Mesendoderm (in vitro differentiated cells): ENCODE measurements at regions not wholly inside any gene's neighbourhood (a gene's known extent, or its start where the extent isn't known, plus 50 kb on each side); places are given as distances from the start of the nearest gene placed in this dataset.

Source experiments
- DNase-seq: peaks from one replicate; pipeline ENCODE4 v3.0.0; 2013
- H2AK5ac ChIP-seq: 2 replicates; pipeline ENCODE4 v1.6.1; 2013; ENCODE audit warnings: low read length, inconsistent platforms
- H2BK120ac ChIP-seq: 2 replicates; pipeline ENCODE4 v1.6.1; 2013; ENCODE audit warnings: low read depth, mild to moderate bottlenecking, low read length, moderate library complexity, mixed read lengths
- H2BK15ac ChIP-seq: replicated peaks from 2 replicates; pipeline ENCODE4 v1.6.1; 2013; ENCODE audit warnings: low read depth, mild to moderate bottlenecking, moderate library complexity
- H2BK5ac ChIP-seq: 2 replicates; pipeline ENCODE4 v1.6.1; 2013; ENCODE audit warnings: low read length, inconsistent platforms
- H3K18ac ChIP-seq: 2 replicates; pipeline ENCODE4 v1.6.1; 2013; ENCODE audit warnings: mild to moderate bottlenecking, low read length, mixed read lengths
- H3K23ac ChIP-seq: one replicate; pipeline ENCODE4 v1.6.1; 2013; ENCODE audit warnings: low read length
- H3K27ac ChIP-seq: 2 replicates; pipeline ENCODE4 v1.5.1; 2013; ENCODE audit warnings: low read depth, mild to moderate bottlenecking, inconsistent platforms, low read length, moderate library complexity
- H3K27me3 ChIP-seq: 2 replicates; pipeline ENCODE4 v1.6.1; 2013; ENCODE audit warnings: low read length, control low read depth, mild to moderate bottlenecking, inconsistent platforms; ENCODE audit not compliant: insufficient read depth, poor library complexity
- H3K36me3 ChIP-seq: 2 replicates; pipeline ENCODE4 v1.6.1; 2013; ENCODE audit warnings: low read length, inconsistent platforms; ENCODE audit not compliant: control insufficient read depth, insufficient read depth
- H3K4ac ChIP-seq: one replicate; pipeline ENCODE4 v1.6.1; 2013; ENCODE audit warnings: low read depth, mild to moderate bottlenecking, low read length, moderate library complexity
- H3K4me1 ChIP-seq: 2 replicates; pipeline ENCODE4 v1.6.1; 2013; ENCODE audit warnings: low read depth, low read length, inconsistent platforms; ENCODE audit not compliant: control insufficient read depth
- H3K4me2 ChIP-seq: 2 replicates; pipeline ENCODE4 v1.6.1; 2013; ENCODE audit warnings: low read length
- H3K4me3 ChIP-seq: 2 replicates; pipeline ENCODE4 v1.5.1; 2013; ENCODE audit warnings: mild to moderate bottlenecking, low read length
- H3K56ac ChIP-seq: one replicate; pipeline ENCODE4 v1.6.1; 2013; ENCODE audit warnings: low read length
- H3K79me1 ChIP-seq: 2 replicates; pipeline ENCODE4 v1.6.1; 2013; ENCODE audit warnings: low read length, inconsistent platforms
- H3K79me2 ChIP-seq: 2 replicates; pipeline ENCODE4 v1.6.1; 2013; ENCODE audit warnings: mild to moderate bottlenecking, low read length; ENCODE audit not compliant: control insufficient read depth, insufficient read depth
- H3K9ac ChIP-seq: 2 replicates; pipeline ENCODE4 v1.6.1; 2013; ENCODE audit warnings: low read length, inconsistent platforms
- H4K5ac ChIP-seq: one replicate; pipeline ENCODE4 v1.6.1; 2013; ENCODE audit warnings: low read length
- H4K8ac ChIP-seq: one replicate; pipeline ENCODE4 v1.6.1; 2013; ENCODE audit warnings: low read depth, mild to moderate bottlenecking, control low read depth, low read length, moderate library complexity
- WGBS: extraction: QIAGEN DNeasy Blood & Tissue Kit; methylation state at CpG from one replicate; pipeline ENCODE4 v1.1.7; 2013; ENCODE audit warnings: low lambda C conversion rate, missing lambda C conversion rate; ENCODE audit not compliant: insufficient coverage; ENCODE audit errors: extremely low coverage; 5-methylcytosine and 5-hydroxymethylcytosine counted together

DNA sequence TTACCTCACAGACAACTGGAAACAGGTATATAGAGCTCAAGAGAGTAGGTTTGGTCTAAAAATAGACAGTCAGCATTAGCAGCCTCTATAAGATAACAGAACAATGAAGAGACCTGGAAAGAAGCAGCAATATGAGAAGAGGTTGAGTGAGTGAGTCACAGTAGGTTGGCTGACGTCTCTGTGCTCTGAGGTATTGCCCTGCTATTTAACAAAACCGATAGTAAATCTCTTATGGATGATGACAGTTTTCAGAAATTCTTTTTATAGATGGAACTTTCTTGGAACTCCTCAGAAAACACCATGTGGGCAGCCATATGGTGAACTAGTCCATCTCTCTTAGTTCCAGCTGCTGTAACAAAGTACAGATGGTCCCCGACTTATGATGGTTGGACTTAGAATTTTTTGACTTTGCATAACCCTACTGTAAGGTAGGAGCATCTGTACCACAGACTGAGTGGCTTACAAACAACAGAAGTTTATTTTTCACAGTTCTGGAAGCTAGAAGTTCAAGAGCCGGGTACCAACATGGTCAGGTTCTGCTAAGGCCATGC, 123.5 kb downstream of the MBD2 start:
- no peak overlapping the region for H4K5ac ChIP-seq
- no peak overlapping the region for H2BK5ac ChIP-seq
- H3K9ac ChIP-seq: no peak overlapping the region
- no peak overlapping the region for H2AK5ac ChIP-seq
- H3K4me3 ChIP-seq: no peak overlapping the region
- no peaks in the 10 kb centered on the region for H3K79me1 ChIP-seq
- no peak overlapping the region for H3K56ac ChIP-seq
- no peak for DNase-seq
- no peak overlapping the region for H3K23ac ChIP-seq
- no peak overlapping the region for H3K4me2 ChIP-seq
- H3K4me1 ChIP-seq: no peaks in the 10 kb centered on the region
- H2BK120ac ChIP-seq: no peak overlapping the region
- no peak overlapping the region for H2BK15ac ChIP-seq
- no peak overlapping the region for H3K4ac ChIP-seq
- H3K79me2 ChIP-seq: no peaks in the 10 kb centered on the region
- no peaks in the 10 kb centered on the region for H3K36me3 ChIP-seq
- no peaks in the 10 kb centered on the region for H3K27me3 ChIP-seq
- H3K18ac ChIP-seq: no peak overlapping the region
- WGBS: no CpG with 5 or more reads among the region's 4 CpGs
- H3K27ac ChIP-seq: no peak overlapping the region
- no peak overlapping the region for H4K8ac ChIP-seq

DNA sequence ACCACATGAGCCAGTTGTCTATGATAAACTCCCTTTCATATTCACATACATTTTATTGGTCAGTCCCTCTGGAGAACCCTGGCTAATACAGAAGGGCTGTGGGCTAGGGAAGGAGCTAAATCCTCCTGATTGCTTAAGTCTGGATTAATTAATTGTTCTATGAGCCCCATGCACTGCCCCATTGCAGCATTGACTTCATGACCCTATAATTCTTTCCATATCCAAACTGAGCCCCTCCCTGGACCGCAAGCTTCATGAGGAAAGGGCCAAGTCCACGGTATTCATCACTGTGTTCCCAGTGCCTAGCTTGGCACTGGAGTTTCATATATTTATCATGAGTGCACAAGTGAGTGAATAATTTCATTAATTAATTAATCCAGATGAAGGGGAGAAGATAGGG, 124.0 kb downstream of the MBD2 start:
- Histone ChIP-seq H3K18ac (no peak overlapping the region), H3K4me2 (no peak overlapping the region), H4K5ac (no peak overlapping the region), H3K9ac (no peak overlapping the region), H3K79me2 (no peaks in the 10 kb centered on the region), H4K8ac (no peak overlapping the region), H2BK5ac (no peak overlapping the region), H3K23ac (no peak overlapping the region), H3K36me3 (no peaks in the 10 kb centered on the region), H2BK15ac (no peak overlapping the region), H3K27ac (no peak overlapping the region), H2AK5ac (no peak overlapping the region), H3K4ac (no peak overlapping the region), H3K79me1 (no peaks in the 10 kb centered on the region), H3K4me1 (no peaks in the 10 kb centered on the region), H3K56ac (no peak overlapping the region), H2BK120ac (no peak overlapping the region), H3K27me3 (no peaks in the 10 kb centered on the region), H3K4me3 (no peak overlapping the region)
- no peak for DNase-seq
- WGBS: no CpG with 5 or more reads among the region's 2 CpGs

DNA sequence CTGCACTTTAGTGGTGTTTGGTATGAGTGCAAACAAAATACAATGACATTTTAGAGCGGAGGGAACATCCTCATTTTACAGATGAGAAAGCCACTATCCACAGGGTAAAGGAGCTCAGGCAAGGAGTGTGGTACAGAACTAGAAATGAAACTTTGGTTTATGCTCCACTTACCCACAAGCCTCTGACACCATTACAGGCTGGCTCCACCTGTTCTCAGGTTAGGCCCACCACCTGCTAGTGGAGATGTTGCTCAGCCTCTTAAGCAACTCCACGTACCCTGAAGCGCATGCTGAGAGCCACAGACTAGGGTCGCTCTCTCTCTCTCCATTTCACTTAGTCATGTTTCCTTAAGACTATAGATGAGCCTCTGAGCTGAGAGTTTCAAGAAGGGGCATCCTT, 130.0 kb downstream of the MBD2 start:
- H2BK120ac ChIP-seq: no peak overlapping the region
- no peak overlapping the region for H2BK15ac ChIP-seq
- H3K79me1 ChIP-seq: no peaks in the 10 kb centered on the region
- no peaks in the 10 kb centered on the region for H3K4me1 ChIP-seq
- WGBS: no CpG with 5 or more reads among the region's 4 CpGs
- no peak overlapping the region for H4K8ac ChIP-seq
- DNase-seq: no peak
- H3K27me3 ChIP-seq: no peaks in the 10 kb centered on the region
- H3K18ac ChIP-seq: no peak overlapping the region
- H3K4ac ChIP-seq: no peak overlapping the region
- no peaks in the 10 kb centered on the region for H3K79me2 ChIP-seq
- no peak overlapping the region for H3K27ac ChIP-seq
- no peak overlapping the region for H3K4me3 ChIP-seq
- no peaks in the 10 kb centered on the region for H3K36me3 ChIP-seq
- no peak overlapping the region for H2AK5ac ChIP-seq
- no peak overlapping the region for H3K4me2 ChIP-seq
- H4K5ac ChIP-seq: no peak overlapping the region
- H3K23ac ChIP-seq: no peak overlapping the region
- no peak overlapping the region for H3K56ac ChIP-seq
- H2BK5ac ChIP-seq: no peak overlapping the region
- H3K9ac ChIP-seq: no peak overlapping the region

DNA sequence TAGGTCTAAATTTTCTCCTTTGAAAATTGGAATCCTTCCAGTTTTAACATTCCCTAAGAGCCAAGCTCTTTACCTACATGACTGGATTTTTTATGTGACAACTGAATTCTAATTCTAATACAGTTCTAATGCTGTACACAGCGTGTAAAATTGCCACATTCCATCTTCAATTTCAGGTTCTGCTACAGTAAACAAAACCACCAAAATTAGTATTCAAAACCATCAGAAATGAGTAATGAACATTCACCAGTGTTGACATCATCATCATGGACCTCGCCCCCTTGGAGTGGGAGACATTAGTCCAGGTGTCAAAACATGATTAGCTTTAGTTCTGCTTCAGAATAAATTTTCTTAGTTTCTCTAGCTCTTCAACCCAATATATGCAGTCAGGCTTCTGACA, 133.6 kb downstream of the MBD2 start:
- Histone ChIP-seq H3K23ac (no peak overlapping the region), H3K4me2 (no peak overlapping the region), H2BK5ac (no peak overlapping the region), H3K27ac (no peak overlapping the region), H3K4ac (no peak overlapping the region), H2BK15ac (no peak overlapping the region), H3K18ac (no peak overlapping the region), H3K36me3 (no peaks in the 10 kb centered on the region), H3K4me3 (no peak overlapping the region), H3K27me3 (no peaks in the 10 kb centered on the region), H3K79me2 (no peaks in the 10 kb centered on the region), H2AK5ac (no peak overlapping the region), H3K79me1 (no peaks in the 10 kb centered on the region), H4K8ac (no peak overlapping the region), H3K56ac (no peak overlapping the region), H4K5ac (no peak overlapping the region), H3K9ac (no peak overlapping the region), H3K4me1 (no peaks in the 10 kb centered on the region), H2BK120ac (no peak overlapping the region)
- no CpG with 5 or more reads among the region's 2 CpGs for WGBS
- no peak for DNase-seq

DNA sequence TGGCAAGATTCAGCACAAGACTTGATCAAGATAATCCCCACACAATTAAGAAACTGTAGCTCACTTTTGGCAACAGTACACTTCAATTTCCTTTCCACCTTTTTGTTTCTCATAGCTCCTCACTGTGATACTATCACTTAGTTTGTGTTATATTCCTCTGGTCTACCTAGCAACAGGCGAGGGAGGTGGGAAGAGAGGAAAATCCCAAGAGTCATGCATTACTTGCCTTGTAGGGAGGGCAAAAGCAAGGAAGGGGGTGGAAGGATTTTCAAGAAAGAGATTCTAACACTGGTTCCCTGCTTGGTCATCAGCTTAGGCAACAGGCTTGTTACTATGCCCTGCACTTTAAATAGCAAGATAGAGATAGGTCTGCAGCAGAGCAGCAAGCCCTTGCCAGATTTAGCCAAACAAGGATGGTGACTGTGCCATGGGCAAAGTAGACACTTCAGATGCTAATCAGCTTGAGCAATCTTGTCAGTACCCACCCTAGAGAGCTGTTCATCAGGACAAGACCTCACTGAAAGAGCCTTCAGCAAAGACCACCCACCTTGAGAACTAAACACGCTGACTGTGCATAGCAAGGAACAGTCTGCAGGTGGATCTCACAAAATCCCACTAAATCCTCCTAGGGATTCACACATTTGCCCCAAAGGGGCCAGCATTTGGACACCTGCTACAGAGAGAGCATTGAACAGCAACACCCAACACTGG, 134.6 kb downstream of the MBD2 start:
- H3K4me2 ChIP-seq: no peak overlapping the region
- no peaks in the 10 kb centered on the region for H3K36me3 ChIP-seq
- no peaks in the 10 kb centered on the region for H3K79me1 ChIP-seq
- no peak overlapping the region for H2BK15ac ChIP-seq
- no peak overlapping the region for H3K27ac ChIP-seq
- H2BK5ac ChIP-seq: no peak overlapping the region
- WGBS: no CpG with 5 or more reads among the region's 2 CpGs
- no peak overlapping the region for H3K23ac ChIP-seq
- no peak overlapping the region for H3K4me3 ChIP-seq
- H3K56ac ChIP-seq: no peak overlapping the region
- no peak overlapping the region for H2BK120ac ChIP-seq
- H3K9ac ChIP-seq: no peak overlapping the region
- no peak overlapping the region for H4K5ac ChIP-seq
- H3K4ac ChIP-seq: no peak overlapping the region
- H4K8ac ChIP-seq: no peak overlapping the region
- H3K79me2 ChIP-seq: no peaks in the 10 kb centered on the region
- H3K4me1 ChIP-seq: no peaks in the 10 kb centered on the region
- H3K27me3 ChIP-seq: no peaks in the 10 kb centered on the region
- H3K18ac ChIP-seq: no peak overlapping the region
- DNase-seq: no peak
- no peak overlapping the region for H2AK5ac ChIP-seq

DNA sequence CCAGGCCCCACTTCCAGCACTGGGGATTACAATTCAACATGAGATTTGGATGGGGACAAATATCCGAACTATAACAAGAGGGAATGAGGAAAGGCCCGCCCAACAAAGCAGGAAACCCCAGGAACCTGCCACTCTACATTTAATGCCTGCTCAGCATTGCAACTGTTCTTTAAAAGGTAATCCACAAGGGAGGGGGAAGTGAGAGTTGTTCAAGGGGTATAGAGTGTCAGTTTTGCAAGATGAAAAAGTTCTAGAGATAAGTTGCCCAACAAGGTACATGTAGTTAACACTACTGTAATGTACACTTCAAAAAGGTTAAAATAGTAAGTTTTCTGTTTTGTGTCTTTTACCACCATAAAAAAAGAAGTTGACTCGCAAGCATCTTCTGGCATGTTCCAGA, 137.6 kb downstream of the MBD2 start:
- Histone ChIP-seq H3K23ac (no peak overlapping the region), H2BK5ac (no peak overlapping the region), H2AK5ac (no peak overlapping the region), H4K5ac (no peak overlapping the region), H2BK15ac (no peak overlapping the region), H3K9ac (no peak overlapping the region), H3K4me2 (no peak overlapping the region), H3K79me2 (no peaks in the 10 kb centered on the region), H3K27me3 (no peaks in the 10 kb centered on the region), H3K4me1 (no peaks in the 10 kb centered on the region), H3K27ac (no peak overlapping the region), H3K79me1 (no peaks in the 10 kb centered on the region), H3K4me3 (no peak overlapping the region), H3K4ac (no peak overlapping the region), H3K36me3 (no peaks in the 10 kb centered on the region), H4K8ac (no peak overlapping the region), H2BK120ac (no peak overlapping the region), H3K56ac (no peak overlapping the region), H3K18ac (no peak overlapping the region)
- WGBS: no CpG with 5 or more reads among the region's 3 CpGs
- no peak for DNase-seq
